ENCODE measurements at regions not wholly inside any gene's neighbourhood (a gene's known extent, or its start where the extent isn't known, plus 50 kb on each side); places are given as distances from the start of the nearest gene placed in this dataset.

GRCh38 chr1:238953448-238954010, 432.8 kb upstream of the CHRM3 start:
- Mint-ChIP-seq H3K36me3 (no peaks in the 10 kb centered on the region), H3K27ac (no peak overlapping the region), H3K27me3 (ENCODE audit: low read depth) (no peaks in the 10 kb centered on the region), H3K4me1 (peaks cover 9% of the 10 kb centered on the region), H3K4me3 (no peak overlapping the region), H3K9me3 (peaks cover 12% of the 10 kb centered on the region)
- no peak for DNase-seq (ENCODE audit: low spot score in 2 of 2, unreplicated experiment in 2 of 2)
- TF ChIP-seq CTCF (IDR thresholded peaks at IDR 0.05; ENCODE audit: unreplicated experiment), result peak; percentile 44

- Mint-ChIP-seq H3K4me1 (peaks cover 9% of the 10 kb centered on the region), H3K9me3 (no peaks in the 10 kb centered on the region), H3K4me3 (no peak overlapping the region), H3K27ac (no peak overlapping the region), H3K27me3 (ENCODE audit: low read depth) (no peaks in the 10 kb centered on the region), H3K36me3 (no peaks in the 10 kb centered on the region)
- DNase-seq (ENCODE audit: low spot score in 2 of 2, unreplicated experiment in 2 of 2), result no peak
- TF ChIP-seq CTCF (IDR thresholded peaks at IDR 0.05; ENCODE audit: unreplicated experiment), result no peak
Observed at GRCh38 chr1:238951809-238952208, 434.6 kb upstream of the CHRM3 start.

GRCh38 chr1:238950784-238951183, 435.6 kb upstream of the CHRM3 start:
- Mint-ChIP-seq H3K36me3 (no peaks in the 10 kb centered on the region), H3K4me1 (peaks cover 4% of the 10 kb centered on the region), H3K27ac (no peak overlapping the region)

GRCh38 chr1:238950017-238950416, 436.4 kb upstream of the CHRM3 start:
- H3K27ac Mint-ChIP-seq, result no peak overlapping the region
- no peak for DNase-seq (ENCODE audit: low spot score in 2 of 2, unreplicated experiment in 2 of 2)
- TF ChIP-seq CTCF (IDR thresholded peaks at IDR 0.05; ENCODE audit: unreplicated experiment), result no peak
- no peaks in the 10 kb centered on the region for H3K27me3 Mint-ChIP-seq (ENCODE audit: low read depth)
- H3K4me1 Mint-ChIP-seq, result peaks cover 2% of the 10 kb centered on the region
- H3K4me3 Mint-ChIP-seq, result no peak overlapping the region
- no peaks in the 10 kb centered on the region for H3K9me3 Mint-ChIP-seq
- H3K36me3 Mint-ChIP-seq, result no peaks in the 10 kb centered on the region

More at GRCh38 chr1:238950784-238951183, 435.6 kb upstream of the CHRM3 start:
- TF ChIP-seq CTCF (IDR thresholded peaks at IDR 0.05; ENCODE audit: unreplicated experiment), result no peak
- DNase-seq (ENCODE audit: low spot score in 2 of 2, unreplicated experiment in 2 of 2), result no peak
- Mint-ChIP-seq H3K4me3 (no peak overlapping the region), H3K9me3 (no peaks in the 10 kb centered on the region), H3K27me3 (ENCODE audit: low read depth) (no peaks in the 10 kb centered on the region)

- no peaks in the 10 kb centered on the region for H3K27me3 Mint-ChIP-seq (ENCODE audit: low read depth)
- H3K36me3 Mint-ChIP-seq, result peaks cover 2% of the 10 kb centered on the region
- TF ChIP-seq CTCF (IDR thresholded peaks at IDR 0.05; ENCODE audit: unreplicated experiment), result no peak
- DNase-seq (ENCODE audit: low spot score in 2 of 2, unreplicated experiment in 2 of 2), result no peak
- H3K4me3 Mint-ChIP-seq, result no peak overlapping the region
- H3K27ac Mint-ChIP-seq, result no peak overlapping the region
- peaks cover 11% of the 10 kb centered on the region for H3K9me3 Mint-ChIP-seq
- H3K4me1 Mint-ChIP-seq, result peaks cover 6% of the 10 kb centered on the region
Observed at GRCh38 chr1:238944028-238944427, 442.3 kb upstream of the CHRM3 start.

- Mint-ChIP-seq H3K36me3 (no peaks in the 10 kb centered on the region), H3K4me3 (no peak overlapping the region), H3K9me3 (peaks cover 38% of the 10 kb centered on the region), H3K4me1 (no peaks in the 10 kb centered on the region), H3K27ac (no peak overlapping the region), H3K27me3 (ENCODE audit: low read depth) (no peaks in the 10 kb centered on the region)
- DNase-seq (ENCODE audit: low spot score in 2 of 2, unreplicated experiment in 2 of 2), result no peak
- TF ChIP-seq CTCF (IDR thresholded peaks at IDR 0.05; ENCODE audit: unreplicated experiment), result no peak
Observed at GRCh38 chr1:238927899-238928298, 458.5 kb upstream of the CHRM3 start.

Measured in mesothelial cell of epicardium (in vitro differentiated cells).